Smooth muscle cell (in vitro differentiated cells): ENCODE measurements at regions not wholly inside any gene's neighbourhood (a gene's known extent, or its start where the extent isn't known, plus 50 kb on each side); places are given as distances from the start of the nearest gene placed in this dataset.

Source experiments
- DNase-seq: peaks from one replicate; lab custom pipeline; 2025; ENCODE audit not compliant: unreplicated experiment; lab: John Stamatoyannopoulos, UW
- H2AFZ ChIP-seq: fragments of 200-600 bp; sonication (generic); 2 replicates; pipeline ENCODE4 v1.6.0; 2016; ENCODE audit warnings: antibody characterized with exemption, low read depth, mild to moderate bottlenecking
- H3F3A ChIP-seq: fragments of 200-600 bp; sonication (generic); 2 replicates; pipeline ENCODE4 v1.6.0; 2017; ENCODE audit warnings: antibody characterized with exemption, low read depth
- H3K27ac ChIP-seq: fragments of 200-600 bp; sonication (generic); 2 replicates; pipeline ENCODE4 v1.5.1; 2016; ENCODE audit warnings: low read depth, mild to moderate bottlenecking
- H3K27me3 ChIP-seq: fragments of 200-600 bp; sonication (generic); 2 replicates; pipeline ENCODE4 v1.6.1; 2016; ENCODE audit warnings: low read depth, mild to moderate bottlenecking
- H3K36me3 ChIP-seq: fragments of 200-600 bp; sonication (generic); 2 replicates; pipeline ENCODE4 v1.5.1; 2016; ENCODE audit warnings: low read depth
- H3K4me1 ChIP-seq: fragments of 200-600 bp; sonication (generic); 2 replicates; pipeline ENCODE4 v1.5.1; 2016; ENCODE audit warnings: low read depth
- H3K4me2 ChIP-seq: fragments of 200-600 bp; sonication (generic); 2 replicates; pipeline ENCODE4 v1.6.0; 2016; ENCODE audit warnings: mild to moderate bottlenecking
- H3K4me3 ChIP-seq: fragments of 200-600 bp; sonication (generic); 2 replicates; pipeline ENCODE4 v1.5.1; 2016; ENCODE audit warnings: mild to moderate bottlenecking
- H3K79me2 ChIP-seq: fragments of 200-600 bp; sonication (generic); 2 replicates; pipeline ENCODE4 v1.6.0; 2016; ENCODE audit warnings: low read depth, mild to moderate bottlenecking
- H3K9ac ChIP-seq: fragments of 200-600 bp; sonication (generic); 2 replicates; pipeline ENCODE4 v1.6.0; 2016; ENCODE audit warnings: low read depth
- H3K9me3 ChIP-seq: fragments of 200-600 bp; sonication (generic); replicated peaks from 2 replicates; pipeline ENCODE4 v1.5.1; 2016; ENCODE audit warnings: low read depth
- H4K20me1 ChIP-seq: fragments of 200-600 bp; sonication (generic); 2 replicates; pipeline ENCODE4 v1.6.0; 2016; ENCODE audit warnings: low read depth
- CTCF ChIP-seq: fragments of 200-600 bp; sonication (generic); IDR thresholded peaks from 2 replicates; pipeline ENCODE4 v1.5.1; 2017; ENCODE audit warnings: borderline replicate concordance, mild to moderate bottlenecking, antibody characterized with exemption; ENCODE audit not compliant: insufficient read depth, poor library complexity, severe bottlenecking
- WGBS: methylation state at CpG from one replicate; pipeline ENCODE4 v1.1.7; 2016; ENCODE audit warnings: low lambda C conversion rate; 5-methylcytosine and 5-hydroxymethylcytosine counted together

GRCh38 chr9:74064702-74065101, 432.4 kb upstream of the RORB start:
- Histone ChIP-seq H3K4me2 (no peak overlapping the region), H3K27ac (no peak overlapping the region), H3K4me1 (no peaks in the 10 kb centered on the region), H3K4me3 (no peak overlapping the region), H2AFZ (no peak overlapping the region), H3K9me3 (no peaks in the 10 kb centered on the region), H3K36me3 (no peaks in the 10 kb centered on the region), H3F3A (no peaks in the 10 kb centered on the region), H3K79me2 (no peaks in the 10 kb centered on the region), H3K27me3 (no peaks in the 10 kb centered on the region), H3K9ac (no peak overlapping the region), H4K20me1 (no peaks in the 10 kb centered on the region)
- no peak for DNase-seq
- 46% methylated on average over 2 of the region's 2 CpGs for WGBS
- TF ChIP-seq CTCF: no peak

- no peak overlapping the region for H3K4me2 ChIP-seq
- no peak overlapping the region for H3K27ac ChIP-seq
- no peak for DNase-seq
- no peak for TF ChIP-seq CTCF
- no peak overlapping the region for H3K4me3 ChIP-seq
- WGBS: 48% methylated on average over 2 of the region's 2 CpGs
- H3K36me3 ChIP-seq: no peaks in the 10 kb centered on the region
- H3K27me3 ChIP-seq: no peaks in the 10 kb centered on the region
- no peaks in the 10 kb centered on the region for H3K9me3 ChIP-seq
- no peaks in the 10 kb centered on the region for H4K20me1 ChIP-seq
- H3K79me2 ChIP-seq: no peaks in the 10 kb centered on the region
- H2AFZ ChIP-seq: no peak overlapping the region
- H3K9ac ChIP-seq: no peak overlapping the region
- no peaks in the 10 kb centered on the region for H3F3A ChIP-seq
- H3K4me1 ChIP-seq: no peaks in the 10 kb centered on the region
Observed at GRCh38 chr9:74066128-74066527, 431.0 kb upstream of the RORB start.

- Histone ChIP-seq H3F3A (no peaks in the 10 kb centered on the region), H3K36me3 (no peaks in the 10 kb centered on the region), H3K4me3 (no peak overlapping the region), H3K9ac (no peak overlapping the region), H3K27ac (no peak overlapping the region), H3K4me1 (no peaks in the 10 kb centered on the region), H3K79me2 (no peaks in the 10 kb centered on the region), H4K20me1 (no peaks in the 10 kb centered on the region), H3K4me2 (no peak overlapping the region), H3K9me3 (no peaks in the 10 kb centered on the region), H3K27me3 (no peaks in the 10 kb centered on the region), H2AFZ (no peak overlapping the region)
- no peak for DNase-seq
- TF ChIP-seq CTCF: no peak
- WGBS: 67% methylated on average over 6 of the region's 6 CpGs
Observed at GRCh38 chr9:74066605-74067004, 430.5 kb upstream of the RORB start.

DNA sequence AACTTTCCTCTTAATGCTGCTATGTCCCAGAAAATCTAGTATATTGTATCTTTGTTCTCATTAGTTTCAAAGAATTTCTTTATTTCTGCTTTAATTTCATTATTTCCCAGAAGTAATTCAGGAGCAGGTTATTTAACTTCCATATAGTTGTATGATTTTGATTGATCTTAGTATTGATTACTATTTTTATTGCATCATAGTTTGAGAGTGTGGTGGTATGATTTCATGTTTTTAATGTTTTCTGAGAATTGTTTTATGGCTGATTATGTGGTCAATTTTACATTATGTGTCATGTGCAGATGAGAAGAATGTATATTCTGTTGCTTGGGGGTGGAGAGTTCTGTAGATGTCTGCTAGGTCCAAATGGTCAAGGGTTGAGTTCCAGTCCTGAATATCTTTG, 425.6 kb upstream of the RORB start:
- no peaks in the 10 kb centered on the region for H3K4me1 ChIP-seq
- no peaks in the 10 kb centered on the region for H3K36me3 ChIP-seq
- no peak overlapping the region for H3K4me3 ChIP-seq
- DNase-seq: no peak
- H3K4me2 ChIP-seq: no peak overlapping the region
- no peak overlapping the region for H2AFZ ChIP-seq
- no peak overlapping the region for H3K9ac ChIP-seq
- no peaks in the 10 kb centered on the region for H3K9me3 ChIP-seq
- no peaks in the 10 kb centered on the region for H4K20me1 ChIP-seq
- no peaks in the 10 kb centered on the region for H3F3A ChIP-seq
- no peaks in the 10 kb centered on the region for H3K79me2 ChIP-seq
- TF ChIP-seq CTCF: no peak
- no peak overlapping the region for H3K27ac ChIP-seq
- no peaks in the 10 kb centered on the region for H3K27me3 ChIP-seq
